SK-N-SH (cell line): ENCODE measurements at regions not wholly inside any gene's neighbourhood (a gene's known extent, or its start where the extent isn't known, plus 50 kb on each side); places are given as distances from the start of the nearest gene placed in this dataset.

Experiments
- CTCF ChIA-PET: fragments of 300-600, 350-600 bp; formaldehyde crosslinking; extraction: SDS; loops from one replicate; lab custom pipeline; 2021; lab: Yijun Ruan, JAX
- POLR2A ChIA-PET: fragments of 350-600 bp; sonication (Branson Sonifier 250); formaldehyde crosslinking; extraction: SDS; loops from one replicate; lab custom pipeline; 2020; ENCODE audit warnings: antibody characterized with exemption, inconsistent platforms; lab: Yijun Ruan, JAX
- DNase-seq: peaks from one replicate; pipeline ENCODE4 v3.0.0; 2012
- H2AFZ ChIP-seq: fragments of 200-600 bp; sonication (generic); 2 replicates; pipeline ENCODE4 v1.8.1; 2016; ENCODE audit warnings: antibody characterized with exemption, mild to moderate bottlenecking, low read depth
- H3F3A ChIP-seq: fragments of 200-600 bp; sonication (generic); replicated peaks from 2 replicates; pipeline ENCODE3; 2016; ENCODE audit warnings: antibody characterized with exemption, mild to moderate bottlenecking; ENCODE audit not compliant: insufficient read depth
- H3K27ac ChIP-seq, 2 experiments: fragments of 200-500 bp in 1 of 2; fragments of 200-600 bp in 1 of 2; sonication (Bioruptor generic) in 1 of 2; sonication (generic), shearing (Covaris generic) in 1 of 2; 2 replicates each; pipeline versions ENCODE4 v1.5.1 to v1.6.1; 2014 to 2016; ENCODE audit warnings: low read depth in 2 of 2, inconsistent platforms in 1 of 2, low read length in 1 of 2, mild to moderate bottlenecking in 1 of 2, mixed read lengths in 1 of 2
- H3K27me3 ChIP-seq: fragments of 200-600 bp; sonication (generic), shearing (Covaris generic); 2 replicates; pipeline ENCODE4 v1.6.1; 2016; ENCODE audit warnings: mixed run types; ENCODE audit not compliant: insufficient read depth
- H3K36me3 ChIP-seq, 2 experiments: fragments of 200-500 bp in 1 of 2; fragments of 200-600 bp in 1 of 2; sonication (Bioruptor generic) in 1 of 2; sonication (generic) in 1 of 2; replicated peaks in 1 of 2; 2 replicates each; pipeline versions ENCODE3 to v1.5.1; 2014 to 2016; ENCODE audit warnings: low read length in 1 of 2, mild to moderate bottlenecking in 1 of 2; ENCODE audit not compliant: insufficient read depth in 2 of 2, control insufficient read depth in 1 of 2
- H3K4me1 ChIP-seq, 2 experiments: fragments of 200-500 bp in 1 of 2; fragments of 200-600 bp in 1 of 2; sonication (Bioruptor generic) in 1 of 2; sonication (generic), shearing (Covaris generic) in 1 of 2; 2 replicates each; pipeline versions ENCODE4 v1.5.1 to v1.6.1; 2014 to 2016; ENCODE audit warnings: low read depth in 1 of 2, low read length in 1 of 2, mixed run types in 1 of 2; ENCODE audit not compliant: insufficient read depth in 2 of 2, control insufficient read depth in 1 of 2
- H3K4me2 ChIP-seq: fragments of 200-600 bp; sonication (generic), shearing (Covaris generic); 2 replicates; pipeline ENCODE4 v1.6.1; 2017; ENCODE audit warnings: mixed run types
- H3K4me3 ChIP-seq, 2 experiments: fragments of 200-500 bp in 1 of 2; fragments of 200-600 bp in 1 of 2; sonication (Bioruptor generic) in 1 of 2; sonication (generic), shearing (Covaris generic) in 1 of 2; 2 replicates each; pipeline versions ENCODE4 v1.5.1 to v1.8.1; 2014 to 2016; ENCODE audit warnings: low read depth in 2 of 2, inconsistent platforms in 1 of 2, low read length in 1 of 2, mild to moderate bottlenecking in 1 of 2, mixed read lengths in 1 of 2, moderate library complexity in 1 of 2
- H3K79me2 ChIP-seq: fragments of 200-600 bp; sonication (generic); 2 replicates; pipeline ENCODE4 v1.8.1; 2017; ENCODE audit warnings: mild to moderate bottlenecking; ENCODE audit not compliant: insufficient read depth
- H3K9ac ChIP-seq: fragments of 200-600 bp; sonication (generic); 2 replicates; pipeline ENCODE4 v1.6.1; 2017; ENCODE audit warnings: mixed run types
- H3K9me2 ChIP-seq: fragments of 200-600 bp; sonication (generic); 2 replicates; pipeline ENCODE4 v1.6.1; 2017; ENCODE audit warnings: mixed run types
- H3K9me3 ChIP-seq: fragments of 200-600 bp; sonication (generic); 2 replicates; pipeline ENCODE4 v1.6.1; 2017; ENCODE audit warnings: mixed run types, mild to moderate bottlenecking, moderate library complexity
- H4K20me1 ChIP-seq: fragments of 200-600 bp; sonication (generic); 2 replicates; pipeline ENCODE4 v1.6.1; 2017; ENCODE audit warnings: mild to moderate bottlenecking, mixed run types; ENCODE audit not compliant: insufficient read depth
- FOSL2 ChIP-seq: IDR thresholded peaks from 2 replicates; pipeline ENCODE4 v1.4.0; 2012; ENCODE audit warnings: low read depth, mild to moderate bottlenecking, moderate library complexity, borderline replicate concordance
- FOXJ3 ChIP-seq: sonication (generic); formaldehyde crosslinking; IDR thresholded peaks from 2 replicates; pipeline ENCODE4 v1.5.1; 2020; ENCODE audit warnings: mild to moderate bottlenecking, missing genetic modification reagents
- GATA2 ChIP-seq: sonication (generic); formaldehyde crosslinking; IDR thresholded peaks from 2 replicates; pipeline ENCODE4 v1.5.0; 2020; ENCODE audit warnings: mild to moderate bottlenecking, missing genetic modification reagents
- JUND ChIP-seq: IDR thresholded peaks from 2 replicates; pipeline ENCODE4 v1.4.0; 2012
- MAX ChIP-seq: IDR thresholded peaks from 2 replicates; pipeline ENCODE4 v1.4.0; 2012; ENCODE audit warnings: low read depth
- MEF2A ChIP-seq: IDR thresholded peaks from 2 replicates; pipeline ENCODE4 v1.4.0; 2012; ENCODE audit warnings: low read depth, borderline replicate concordance
- MXI1 ChIP-seq: IDR thresholded peaks from 2 replicates; pipeline ENCODE4 v1.6.1; 2012; ENCODE audit warnings: mild to moderate bottlenecking, low read depth, low read length, improper control_type of control experiment
- NFIC ChIP-seq: IDR thresholded peaks from 2 replicates; pipeline ENCODE4 v1.4.0; 2012; ENCODE audit warnings: borderline replicate concordance
- REST ChIP-seq: IDR thresholded peaks from 2 replicates; pipeline ENCODE4 v1.6.1; 2012; ENCODE audit warnings: mild to moderate bottlenecking, low read depth, low read length, moderate library complexity
- TAF1 ChIP-seq: IDR thresholded peaks from 2 replicates; pipeline ENCODE4 v1.6.1; 2012; ENCODE audit warnings: low read depth, mild to moderate bottlenecking, low read length, moderate library complexity, borderline replicate concordance
- TCF12 ChIP-seq: IDR thresholded peaks from 2 replicates; pipeline ENCODE4 v1.4.0; 2012
- TEAD4 ChIP-seq: IDR thresholded peaks from 2 replicates; pipeline ENCODE4 v1.4.0; 2012; ENCODE audit warnings: mild to moderate bottlenecking, borderline replicate concordance; ENCODE audit not compliant: insufficient read depth
- YY1 ChIP-seq: IDR thresholded peaks from 2 replicates; pipeline ENCODE4 v1.4.0; 2012; ENCODE audit warnings: low read depth, mild to moderate bottlenecking
- WGBS: methylation state at CpG from one replicate; pipeline ENCODE4 v1.1.6; 2017; ENCODE audit warnings: low lambda C conversion rate; 5-methylcytosine and 5-hydroxymethylcytosine counted together
- TF ChIP-seq, protein P1 (sequence below): IDR thresholded peaks from 2 replicates; pipeline ENCODE4; 2012
- TF ChIP-seq, protein P2 (sequence below): fragments of 200-600 bp; sonication (generic); IDR thresholded peaks from 2 replicates; pipeline ENCODE4 v1.6.1; 2017; ENCODE audit warnings: antibody characterized with exemption, mild to moderate bottlenecking, moderate library complexity

DNA sequence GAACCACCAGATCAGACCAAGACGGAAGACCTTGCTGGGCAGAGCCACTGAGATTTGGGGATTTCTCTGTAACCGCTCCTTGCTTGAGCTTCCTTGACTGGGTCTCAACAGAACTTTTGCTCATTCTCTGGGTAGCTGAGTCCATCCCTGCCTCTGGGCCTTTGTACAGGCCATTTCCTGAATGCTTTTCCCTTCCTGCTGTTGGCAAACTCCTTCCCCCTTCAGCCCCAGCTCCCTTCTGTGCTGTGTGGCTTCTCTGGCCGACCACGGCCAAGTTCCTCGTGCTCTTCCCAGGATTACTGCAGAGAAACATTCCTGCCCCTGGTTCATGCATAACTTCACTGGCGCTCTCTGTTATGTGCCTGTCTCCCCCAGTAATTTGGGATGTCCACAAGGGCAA, 150.5 kb upstream of the GPR26 start:
- Histone ChIP-seq H3K27me3 (no peaks in the 10 kb centered on the region), H3K9ac (no peak overlapping the region), H3K79me2 (no peaks in the 10 kb centered on the region), H3K4me3 (no peak overlapping the region), H3K27ac (no peak overlapping the region), H2AFZ (no peak overlapping the region), H3K9me3 (no peaks in the 10 kb centered on the region), H3K9me2 (no peaks in the 10 kb centered on the region), H3F3A (no peaks in the 10 kb centered on the region), H3K36me3 (no peaks in the 10 kb centered on the region), H3K4me2 (no peak overlapping the region), H4K20me1 (no peaks in the 10 kb centered on the region), H3K4me1 (no peaks in the 10 kb centered on the region; a peak in 1 of 4 replicates)
- WGBS, result 49% methylated on average over 5 of the region's 6 CpGs
- CTCF ChIA-PET, result no interaction called here
- POLR2A ChIA-PET, result no interaction called here
- TF ChIP-seq TEAD4, result no peak
- TF ChIP-seq MXI1, result no peak
- no peak for TF ChIP-seq YY1
- TF ChIP-seq, protein P1, sequence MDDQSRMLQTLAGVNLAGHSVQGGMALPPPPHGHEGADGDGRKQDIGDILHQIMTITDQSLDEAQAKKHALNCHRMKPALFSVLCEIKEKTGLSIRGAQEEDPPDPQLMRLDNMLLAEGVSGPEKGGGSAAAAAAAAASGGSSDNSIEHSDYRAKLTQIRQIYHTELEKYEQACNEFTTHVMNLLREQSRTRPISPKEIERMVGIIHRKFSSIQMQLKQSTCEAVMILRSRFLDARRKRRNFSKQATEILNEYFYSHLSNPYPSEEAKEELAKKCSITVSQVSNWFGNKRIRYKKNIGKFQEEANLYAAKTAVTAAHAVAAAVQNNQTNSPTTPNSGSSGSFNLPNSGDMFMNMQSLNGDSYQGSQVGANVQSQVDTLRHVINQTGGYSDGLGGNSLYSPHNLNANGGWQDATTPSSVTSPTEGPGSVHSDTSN, result no peak
- no peak for DNase-seq

DNA sequence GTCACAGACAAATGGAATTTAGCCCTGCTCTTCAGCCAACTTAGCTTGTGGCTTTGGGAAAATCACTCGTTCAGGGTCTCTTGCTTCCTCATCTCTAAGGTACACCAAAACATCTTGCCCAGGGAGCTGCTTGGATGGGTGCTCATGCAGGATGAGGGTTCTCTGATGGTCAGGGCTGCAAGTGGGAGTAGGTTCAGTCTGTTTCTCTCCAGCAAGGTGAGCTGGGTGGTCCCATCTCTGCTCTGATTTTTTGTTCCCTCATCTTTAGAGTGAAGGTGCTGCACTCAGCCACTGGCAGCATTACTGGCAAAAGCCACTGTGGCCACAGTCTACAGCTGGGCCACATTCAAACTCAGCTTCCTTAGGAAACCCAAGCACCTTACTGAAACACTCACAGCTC, 149.9 kb upstream of the GPR26 start:
- DNase-seq, result no peak
- H3K9me3 ChIP-seq, result no peaks in the 10 kb centered on the region
- H3K4me1 ChIP-seq, result no peaks in the 10 kb centered on the region; a peak in 1 of 4 replicates
- no peak overlapping the region for H3K27ac ChIP-seq
- H2AFZ ChIP-seq, result no peak overlapping the region
- no peak overlapping the region for H3K4me3 ChIP-seq
- ChIA-PET POLR2A (no interaction called here), CTCF (no interaction called here)
- H3K79me2 ChIP-seq, result no peaks in the 10 kb centered on the region
- H3K9me2 ChIP-seq, result no peaks in the 10 kb centered on the region
- H3K4me2 ChIP-seq, result no peak overlapping the region
- no peaks in the 10 kb centered on the region for H3K36me3 ChIP-seq
- TF ChIP-seq MAX, result no peak
- TF ChIP-seq TCF12, result no peak
- TF ChIP-seq YY1, result no peak
- no peak for TF ChIP-seq GATA2 (CRISPR knock-in tag)
- TF ChIP-seq TAF1, result no peak
- TF ChIP-seq MEF2A, result no peak
- no peak for TF ChIP-seq TEAD4
- TF ChIP-seq, protein P1, result no peak
- no peak for TF ChIP-seq REST
- no peak for TF ChIP-seq FOXJ3 (CRISPR knock-in tag)
- no peak for TF ChIP-seq NFIC
- TF ChIP-seq, protein P2, sequence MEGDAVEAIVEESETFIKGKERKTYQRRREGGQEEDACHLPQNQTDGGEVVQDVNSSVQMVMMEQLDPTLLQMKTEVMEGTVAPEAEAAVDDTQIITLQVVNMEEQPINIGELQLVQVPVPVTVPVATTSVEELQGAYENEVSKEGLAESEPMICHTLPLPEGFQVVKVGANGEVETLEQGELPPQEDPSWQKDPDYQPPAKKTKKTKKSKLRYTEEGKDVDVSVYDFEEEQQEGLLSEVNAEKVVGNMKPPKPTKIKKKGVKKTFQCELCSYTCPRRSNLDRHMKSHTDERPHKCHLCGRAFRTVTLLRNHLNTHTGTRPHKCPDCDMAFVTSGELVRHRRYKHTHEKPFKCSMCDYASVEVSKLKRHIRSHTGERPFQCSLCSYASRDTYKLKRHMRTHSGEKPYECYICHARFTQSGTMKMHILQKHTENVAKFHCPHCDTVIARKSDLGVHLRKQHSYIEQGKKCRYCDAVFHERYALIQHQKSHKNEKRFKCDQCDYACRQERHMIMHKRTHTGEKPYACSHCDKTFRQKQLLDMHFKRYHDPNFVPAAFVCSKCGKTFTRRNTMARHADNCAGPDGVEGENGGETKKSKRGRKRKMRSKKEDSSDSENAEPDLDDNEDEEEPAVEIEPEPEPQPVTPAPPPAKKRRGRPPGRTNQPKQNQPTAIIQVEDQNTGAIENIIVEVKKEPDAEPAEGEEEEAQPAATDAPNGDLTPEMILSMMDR, result no peak
- no peak for TF ChIP-seq MXI1
- no peak for TF ChIP-seq FOSL2
- TF ChIP-seq JUND, result no peak
- H3F3A ChIP-seq, result no peaks in the 10 kb centered on the region
- H3K9ac ChIP-seq, result no peak overlapping the region
- no peaks in the 10 kb centered on the region for H4K20me1 ChIP-seq
- WGBS, result 13% methylated on average over 1 of the region's 1 CpG
- H3K27me3 ChIP-seq, result no peaks in the 10 kb centered on the region
